ENCODE measurements at regions not wholly inside any gene's neighbourhood (a gene's known extent, or its start where the extent isn't known, plus 50 kb on each side); places are given as distances from the start of the nearest gene placed in this dataset.

DNA sequence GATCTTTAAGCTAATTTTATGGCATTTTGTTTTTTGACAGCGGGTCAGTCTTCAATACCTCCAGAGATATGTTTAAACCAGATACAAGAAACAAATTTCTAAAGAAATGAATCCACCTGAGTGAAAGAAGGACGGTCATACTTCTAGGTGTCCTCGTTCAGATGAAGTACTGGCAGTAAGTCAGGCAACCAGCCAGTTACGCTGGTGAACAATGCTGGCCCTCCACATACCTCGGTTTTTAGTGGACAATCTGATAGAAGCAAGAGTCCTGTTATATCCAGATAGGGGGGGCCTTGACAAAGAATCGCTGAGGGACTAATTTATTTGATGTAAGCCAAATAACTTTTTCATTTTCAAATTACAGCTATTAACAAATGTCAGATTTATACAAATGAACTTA, 266.4 kb upstream of the KLF14 start:
- no peak for DNase-seq

DNA sequence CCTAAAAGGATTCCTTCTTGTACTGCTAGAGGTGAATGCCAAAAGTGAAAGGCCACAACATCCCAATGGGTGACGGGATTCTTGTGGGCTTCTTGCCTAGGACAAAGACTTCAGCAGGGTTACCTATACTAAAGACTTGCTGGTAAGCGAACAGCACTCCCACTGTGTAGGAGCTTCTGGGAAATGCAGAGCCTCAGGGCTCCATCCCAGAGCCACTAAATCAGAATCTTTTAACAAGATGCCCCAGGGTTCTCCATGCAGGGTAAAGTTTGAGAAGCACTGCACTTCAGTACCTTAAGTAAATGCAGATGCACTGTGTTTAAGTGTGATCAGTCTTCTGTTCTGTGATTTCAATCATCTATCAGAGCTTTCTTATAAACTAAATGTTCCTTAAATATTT, 266.9 kb upstream of the KLF14 start:
- DNase-seq, result no peak

DNA sequence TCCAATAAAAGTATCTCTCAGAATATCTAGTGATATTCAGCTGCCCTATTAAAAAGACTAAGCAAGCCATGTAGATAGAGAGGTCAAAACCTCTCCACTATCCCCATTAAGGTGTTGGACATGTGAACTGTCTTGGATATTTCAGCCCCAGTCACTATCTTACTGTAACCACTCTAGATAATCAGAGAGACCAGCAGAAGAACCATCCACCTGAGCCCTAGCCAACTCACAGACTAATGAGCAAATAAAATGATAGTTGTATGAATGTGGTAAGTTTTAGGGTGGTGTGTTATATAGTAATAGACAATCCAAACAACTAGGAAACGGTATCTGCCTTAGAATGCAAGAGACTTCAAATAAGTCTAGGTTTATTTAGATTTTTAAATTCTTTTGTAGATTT, 268.6 kb upstream of the KLF14 start:
- DNase-seq, result no peak

DNA sequence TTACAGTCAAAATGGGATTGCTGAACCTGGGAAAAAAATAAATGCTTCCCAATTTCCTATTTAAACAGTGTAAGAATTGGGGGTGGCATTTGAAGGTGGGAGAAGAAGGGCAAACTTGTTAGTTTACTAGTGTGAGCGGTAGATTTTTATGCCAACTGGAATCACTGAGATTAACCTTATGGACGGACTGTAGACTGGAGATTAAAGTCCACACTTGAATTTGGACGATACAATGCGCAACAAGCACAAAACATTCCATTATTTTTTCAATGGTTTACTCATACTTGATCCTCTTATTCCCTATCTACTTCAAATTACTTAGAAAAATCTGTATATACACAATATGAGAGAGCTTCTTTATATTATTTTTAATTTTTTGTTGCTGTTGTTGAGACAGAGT, 269.6 kb upstream of the KLF14 start:
- no peak for DNase-seq

DNA sequence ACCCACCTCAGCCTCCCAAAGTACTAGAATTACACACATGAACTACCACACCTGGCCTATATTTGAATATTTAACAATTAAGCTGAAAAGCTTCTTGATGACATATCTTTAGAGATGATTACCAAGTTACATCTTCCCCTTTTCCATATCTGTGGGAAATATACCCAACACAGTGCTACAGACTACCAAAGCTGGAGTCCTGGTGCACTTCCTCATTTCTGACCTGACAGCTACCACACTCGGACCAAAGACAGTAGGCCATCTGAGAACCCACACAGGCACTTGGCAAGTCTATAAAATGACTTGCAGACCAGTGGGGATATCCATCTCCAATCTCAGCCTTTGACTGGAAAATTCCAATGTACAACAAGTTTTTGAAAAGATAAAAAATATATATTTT, 270.4 kb upstream of the KLF14 start:
- DNase-seq, result no peak

DNA sequence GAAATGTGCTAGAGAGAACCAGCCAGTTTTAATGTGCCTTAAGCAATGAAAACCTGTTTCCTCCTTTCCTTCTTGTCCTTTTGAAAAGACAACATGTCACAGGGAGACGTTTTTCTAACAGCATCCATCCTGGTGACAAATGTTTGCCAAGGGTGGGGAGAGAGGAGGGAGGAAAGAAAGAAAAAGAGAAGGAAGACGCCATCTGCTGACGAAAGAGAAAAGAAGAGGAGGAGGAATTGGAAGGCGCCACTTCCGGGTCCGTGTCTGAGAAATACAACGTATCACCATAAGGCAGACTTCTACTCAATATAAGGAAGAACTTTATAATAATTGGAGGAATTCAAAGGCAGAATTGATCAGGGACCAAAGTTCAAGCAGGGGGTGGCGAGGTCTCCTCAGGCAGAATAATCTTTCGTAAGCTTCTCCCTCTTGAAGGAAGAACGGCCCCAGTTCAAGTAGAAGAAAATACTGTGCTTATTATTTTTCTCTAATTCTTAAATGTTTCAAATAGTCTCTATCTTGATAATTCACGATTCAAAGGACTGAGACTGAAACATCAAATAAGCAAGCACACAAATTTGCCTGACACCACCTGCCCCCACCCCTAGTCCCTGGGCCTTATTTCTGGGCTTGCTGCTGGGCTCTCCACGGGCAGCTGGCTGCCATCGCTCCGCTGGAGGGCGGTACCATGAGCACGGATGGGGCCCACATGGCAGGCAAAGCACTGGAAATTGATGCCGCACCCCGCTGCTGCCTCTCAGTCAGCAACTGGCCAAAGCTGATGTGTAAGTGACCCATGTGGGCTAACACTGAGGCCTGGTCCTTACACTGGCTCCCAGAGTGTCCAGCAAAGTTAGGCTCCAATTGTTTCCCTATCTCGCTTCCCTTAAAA, 273.7 kb upstream of the KLF14 start:
- DNase-seq, result peak; percentile 87

DNA sequence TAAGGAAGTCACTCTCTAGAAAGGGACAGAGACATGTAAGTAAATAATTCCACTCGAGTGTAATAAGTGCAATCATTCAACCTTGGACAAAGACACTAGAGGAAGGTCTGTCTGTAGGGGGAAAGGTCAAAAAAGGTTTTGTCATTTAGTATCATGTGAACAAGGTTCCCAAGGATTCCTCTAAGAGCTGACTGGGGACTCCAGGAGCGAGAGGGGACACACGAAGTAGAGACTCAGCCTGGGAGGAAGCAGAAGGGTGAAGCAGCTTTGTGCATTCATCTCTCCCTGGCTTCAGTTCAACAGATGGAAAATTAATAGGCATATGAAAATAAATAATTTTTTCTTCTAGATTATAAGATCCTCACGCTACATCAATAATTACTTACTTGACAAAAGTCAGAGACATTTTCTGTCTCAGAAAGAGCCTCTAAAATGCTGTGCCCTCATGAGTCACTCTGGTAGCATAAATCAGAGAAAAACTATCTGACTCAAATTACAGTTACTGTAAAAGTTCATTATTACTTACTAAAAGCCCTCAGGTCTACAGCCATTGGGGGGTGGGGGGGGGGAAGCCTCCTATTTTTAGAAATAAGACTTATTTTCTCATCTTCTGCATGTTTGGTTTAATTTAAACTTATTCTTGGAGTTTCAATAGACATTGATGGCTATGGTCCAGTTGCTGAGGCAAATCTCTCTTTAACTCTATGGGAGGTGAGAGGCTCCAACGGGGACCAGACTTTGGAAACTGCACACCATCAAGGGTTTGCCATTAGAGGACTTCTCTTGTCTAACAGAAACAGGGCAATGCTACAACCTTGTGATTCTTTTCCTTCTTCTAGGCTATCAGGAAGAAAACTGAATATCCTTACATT, 275.1 kb upstream of the KLF14 start:
- DNase-seq, result peak; percentile 88

DNA sequence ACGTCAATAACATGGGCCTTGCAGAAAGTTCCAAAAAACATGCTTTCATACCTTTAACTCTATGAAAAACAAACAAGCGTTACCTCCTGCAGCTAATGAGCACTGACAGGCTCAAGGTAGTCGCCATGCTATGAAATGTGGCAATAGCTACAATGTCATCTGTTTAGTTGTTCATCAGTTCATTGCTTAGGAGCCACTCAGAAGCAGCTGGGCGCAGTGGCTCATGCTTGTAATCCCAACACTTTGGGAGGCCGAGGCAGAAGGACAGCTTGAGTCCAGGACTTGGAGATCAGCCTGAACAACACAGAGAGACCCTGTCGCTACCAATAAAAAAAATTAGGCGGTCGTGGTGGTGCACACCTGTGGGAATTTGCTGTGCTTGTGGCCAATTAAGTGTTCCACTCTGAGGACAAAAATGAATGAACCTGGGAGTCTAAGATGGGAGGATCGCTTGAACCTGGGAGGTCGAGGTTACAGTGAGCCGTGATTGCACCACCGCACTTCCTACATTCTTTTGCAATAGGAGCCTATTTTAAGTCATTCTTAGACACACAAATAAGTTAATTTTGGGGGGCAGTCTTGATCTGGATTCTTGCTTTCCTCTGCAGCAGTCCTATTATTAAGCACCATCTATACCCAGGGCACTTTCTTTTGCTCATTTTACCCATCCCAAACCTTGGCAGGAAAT, 276.2 kb upstream of the KLF14 start:
- DNase-seq, result no peak

DNA sequence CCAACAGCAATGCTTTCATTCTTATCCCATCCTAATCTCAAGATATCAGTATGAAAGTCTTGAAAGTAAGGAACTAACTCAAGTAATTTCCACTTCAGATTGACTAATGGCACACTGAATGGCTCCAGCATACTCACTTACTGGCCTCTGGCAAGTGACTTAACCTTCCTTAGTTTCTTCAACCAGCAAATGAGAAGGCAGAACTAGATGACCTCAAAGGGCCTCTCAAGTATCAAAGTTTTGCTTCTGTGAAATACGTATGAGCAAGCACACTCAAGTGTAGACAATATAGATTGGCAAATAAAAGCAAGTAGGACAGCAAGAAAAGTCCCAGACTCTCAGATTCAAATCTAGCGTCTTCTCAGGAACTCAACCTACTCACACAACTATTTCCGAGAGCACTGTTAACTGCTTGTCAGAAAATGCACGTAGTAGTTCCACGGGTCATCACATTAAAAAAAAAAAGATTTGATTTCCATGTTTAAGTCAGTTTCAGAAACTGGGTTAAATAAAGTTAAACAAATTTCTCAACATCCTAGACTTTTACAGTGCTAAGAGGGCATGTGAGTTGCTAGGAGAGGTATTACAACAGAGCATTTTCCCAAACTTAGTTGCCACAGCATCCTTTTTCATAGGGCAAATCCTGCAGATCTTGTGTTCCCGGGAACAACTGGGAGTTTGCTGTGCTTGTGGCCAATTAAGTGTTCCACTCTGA, 276.9 kb upstream of the KLF14 start:
- DNase-seq, result no peak

DNA sequence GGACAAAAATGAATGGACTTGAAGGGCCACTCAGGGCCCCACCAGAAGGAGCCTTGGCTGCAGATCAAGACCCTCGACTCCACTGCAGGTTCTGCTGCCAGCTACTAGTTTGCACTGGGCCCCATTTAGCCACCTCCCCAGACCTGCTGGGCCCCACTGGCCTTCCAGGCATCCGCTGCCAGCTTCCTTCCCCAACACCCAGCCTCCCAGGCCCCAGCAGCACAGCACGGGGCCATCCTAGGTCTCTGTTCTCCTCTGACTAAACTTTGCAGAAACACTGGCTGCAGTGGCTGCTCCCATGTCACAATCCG, 277.4 kb upstream of the KLF14 start:
- no peak for DNase-seq

DNA sequence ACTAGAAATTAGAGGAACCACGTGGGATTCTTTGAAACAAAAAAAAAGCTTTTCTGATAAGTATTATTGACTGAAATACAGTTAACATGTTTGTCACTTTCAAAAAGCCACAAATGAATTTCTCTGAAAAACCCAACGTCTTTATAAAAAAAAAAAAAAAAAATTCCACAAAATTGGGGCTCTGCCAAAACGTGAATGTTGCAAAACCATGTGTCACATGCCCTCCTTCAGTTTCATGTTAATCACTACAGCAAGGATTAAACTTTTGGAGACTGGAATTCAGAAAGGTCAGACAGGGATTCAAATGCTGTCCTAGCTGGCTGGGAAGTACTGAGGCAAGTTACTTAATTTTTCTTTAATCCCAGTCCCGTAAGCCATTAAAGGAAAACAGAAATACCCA, 278.0 kb upstream of the KLF14 start:
- DNase-seq, result peak; percentile 94

DNA sequence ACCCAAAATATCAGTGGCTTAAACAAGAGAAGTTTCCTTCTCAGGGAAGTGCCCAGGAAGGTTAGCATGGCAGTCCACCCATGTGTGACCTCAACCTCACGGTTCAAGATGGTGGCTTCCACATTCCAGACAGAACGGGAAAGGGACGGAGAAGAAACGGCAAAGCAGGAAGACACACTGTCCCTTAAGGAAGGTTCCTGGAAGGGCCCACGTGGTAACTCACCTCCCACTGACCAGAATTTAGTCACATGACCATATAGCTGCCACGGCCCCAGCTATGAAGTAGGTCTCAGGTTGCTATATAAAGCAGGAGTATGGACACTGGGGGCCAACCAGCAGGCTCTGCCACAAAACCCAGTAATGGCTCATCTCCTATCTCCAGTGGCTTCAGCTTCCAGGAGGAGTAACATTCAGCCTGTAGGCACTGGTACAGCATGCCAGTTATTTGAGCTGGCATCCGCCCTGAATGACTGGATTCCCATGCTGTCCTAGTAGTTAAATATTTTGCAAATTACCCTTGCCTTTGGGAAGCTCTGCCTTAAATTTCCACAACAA, 278.5 kb upstream of the KLF14 start:
- DNase-seq, result no peak

DNA sequence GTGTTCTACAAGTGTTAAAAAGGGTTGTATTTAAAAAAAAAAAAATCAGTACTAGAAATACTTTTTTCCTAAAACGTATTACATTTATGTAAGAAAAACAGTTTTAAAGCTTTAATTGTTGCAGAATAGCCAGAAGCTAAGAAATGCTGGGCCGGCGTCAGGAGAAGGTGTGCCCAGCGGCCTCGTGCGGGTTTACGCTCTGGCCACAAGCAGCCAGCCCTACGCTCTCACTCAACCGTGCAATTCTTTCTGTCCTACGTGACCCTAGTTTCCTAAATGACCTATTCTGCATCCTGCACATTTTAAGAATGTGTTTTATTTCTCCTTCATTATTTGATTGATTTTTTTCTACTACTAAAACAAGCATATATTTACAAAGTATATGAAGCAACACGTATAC, 279.7 kb upstream of the KLF14 start:
- DNase-seq, result no peak

DNA sequence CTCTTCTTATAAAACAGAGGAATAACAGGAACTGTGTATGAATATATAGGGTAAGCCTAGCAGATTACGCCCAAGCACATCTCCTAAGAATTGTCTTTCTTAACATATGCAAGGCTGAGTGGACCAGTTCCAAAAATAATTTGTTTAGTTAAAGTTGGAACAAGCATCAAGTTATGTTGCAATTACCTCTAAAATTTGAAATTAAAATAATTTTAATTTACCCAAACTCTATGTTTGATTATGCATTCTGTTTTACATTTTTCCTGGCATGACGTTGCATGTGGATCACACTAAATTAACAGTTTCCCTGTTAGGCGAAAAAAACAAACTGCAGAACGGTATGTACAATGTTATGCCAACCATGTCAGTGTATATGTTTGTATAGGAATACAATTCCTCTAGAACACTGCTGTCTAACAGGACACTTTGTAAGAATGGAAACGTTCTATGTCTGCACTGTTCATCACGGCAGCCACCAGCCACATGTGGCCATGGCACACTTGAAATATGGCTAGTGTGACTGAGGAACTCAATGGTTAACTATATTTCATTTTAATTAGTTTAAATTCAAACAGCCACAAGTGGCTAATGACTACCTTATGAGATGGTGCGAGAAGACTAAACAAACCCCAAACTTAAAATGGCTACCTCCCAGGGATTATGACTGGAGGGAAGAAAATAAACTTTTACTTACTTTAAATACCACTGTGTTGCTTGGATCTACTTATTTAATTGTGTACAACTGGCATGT, 281.1 kb upstream of the KLF14 start:
- DNase-seq, result no peak

DNA sequence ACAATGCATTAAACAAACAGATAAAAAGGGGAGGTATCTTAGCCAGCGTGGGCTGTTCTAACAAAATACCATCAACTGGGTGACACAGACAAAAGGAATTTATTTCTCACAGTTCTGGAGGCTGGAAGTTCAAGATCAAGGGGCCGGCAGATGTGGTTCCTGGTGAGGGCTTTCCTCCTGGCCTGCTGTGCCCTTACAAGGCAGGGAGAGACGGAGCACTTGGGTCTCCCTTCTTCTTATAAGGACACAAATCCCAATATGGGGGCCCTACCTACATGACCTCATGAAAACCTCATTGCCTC, 281.6 kb upstream of the KLF14 start:
- peak; percentile 87 for DNase-seq

DNA sequence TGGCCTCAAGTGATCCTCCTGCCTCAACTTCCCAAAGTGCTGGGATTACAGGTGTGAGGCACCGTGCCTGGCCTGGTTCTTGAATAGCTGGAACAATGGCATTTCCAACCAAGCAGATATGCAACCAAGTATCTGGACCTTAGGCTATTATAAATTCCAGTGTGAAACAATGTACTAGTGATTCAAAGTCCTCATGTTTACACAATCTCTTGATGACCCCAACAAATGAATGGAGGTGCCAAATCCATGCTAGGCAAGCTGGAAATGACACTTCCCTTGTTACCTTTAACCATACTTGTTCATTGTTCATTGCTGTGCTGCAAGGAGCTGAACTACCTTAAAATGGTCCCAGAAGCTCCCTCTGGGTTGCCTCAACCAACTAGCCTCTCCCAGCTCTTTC, 282.2 kb upstream of the KLF14 start:
- no peak for DNase-seq

DNA sequence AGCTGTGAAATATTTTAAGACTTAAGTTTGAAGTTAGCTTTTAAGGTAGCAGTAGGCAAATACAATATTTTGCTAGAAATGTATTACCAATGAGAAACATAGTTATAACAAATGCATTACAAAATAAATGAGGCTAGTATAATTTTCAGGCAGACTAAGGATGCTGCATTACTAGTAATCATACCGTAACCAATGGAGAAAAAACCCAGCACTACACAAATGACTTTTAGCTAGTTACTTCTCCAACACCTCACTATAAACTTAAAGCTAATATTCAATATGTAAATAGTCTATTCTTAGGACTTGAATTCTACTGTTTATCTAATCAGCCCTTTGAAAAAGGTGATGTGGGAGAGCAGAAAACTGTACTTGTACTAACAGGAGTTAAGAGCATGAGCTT, 285.3 kb upstream of the KLF14 start:
- DNase-seq, result no peak

DNA sequence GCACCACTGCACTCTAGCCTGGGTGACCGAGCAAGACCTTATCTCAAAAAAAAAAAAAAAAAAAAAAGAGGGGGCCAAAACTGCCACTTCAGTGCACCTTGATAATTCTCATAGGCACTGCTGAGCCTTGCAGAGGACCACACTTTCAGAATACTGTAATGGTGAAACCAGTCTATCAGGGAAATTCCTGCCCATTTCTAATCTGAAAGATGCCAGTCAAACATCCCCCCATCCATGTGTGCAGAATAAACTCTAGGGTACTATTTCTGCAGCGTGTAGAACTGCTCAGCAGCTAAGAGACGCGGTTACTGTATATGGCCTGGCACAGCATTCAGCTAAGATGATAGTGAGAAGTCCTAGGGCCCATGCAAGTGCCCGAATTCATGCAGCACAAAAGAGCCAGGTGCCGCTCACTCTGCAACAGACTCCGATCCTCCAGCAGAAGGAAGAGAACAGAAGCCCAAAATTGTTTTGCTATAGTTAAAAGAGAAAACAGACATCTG, 286.8 kb upstream of the KLF14 start:
- no peak for DNase-seq

DNA sequence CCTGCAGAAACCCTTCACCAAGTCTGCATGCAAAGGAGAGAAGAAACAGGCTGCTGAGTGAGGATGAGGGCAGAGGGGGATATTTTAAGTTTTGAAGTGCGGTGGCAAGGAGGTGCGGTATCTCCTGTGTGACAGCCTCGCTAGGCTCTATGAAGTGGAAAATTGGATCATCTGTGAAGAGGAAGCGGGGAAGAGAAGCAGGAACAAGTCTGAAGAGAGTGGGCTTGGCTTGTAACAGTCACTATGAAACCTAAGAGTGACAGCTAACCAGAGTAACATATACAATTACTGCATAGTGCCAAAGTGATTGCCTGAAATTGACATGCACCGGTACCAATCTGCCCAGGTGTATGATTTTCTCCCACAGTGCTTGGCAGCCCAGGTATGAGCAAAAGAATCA, 287.5 kb upstream of the KLF14 start:
- DNase-seq, result no peak

DNA sequence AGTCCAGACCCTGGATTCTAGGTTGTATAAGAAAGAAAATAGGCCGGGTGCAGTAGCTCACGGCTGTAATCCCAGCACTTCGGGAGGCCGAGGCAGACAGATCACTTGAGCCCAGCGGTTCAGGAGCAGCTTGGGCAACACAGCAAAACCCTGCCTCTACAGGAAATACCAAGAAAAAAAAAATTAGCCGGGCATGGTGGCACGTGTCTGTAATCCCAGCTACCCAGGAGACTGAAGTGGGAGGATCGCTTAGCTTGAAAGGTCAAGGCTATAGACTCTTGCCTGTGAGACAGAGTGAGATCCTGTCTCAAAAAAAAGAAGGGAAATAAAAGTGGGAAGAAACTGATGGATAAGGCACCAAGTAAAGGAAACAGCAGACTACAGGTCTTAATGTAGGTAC, 287.9 kb upstream of the KLF14 start:
- DNase-seq, result no peak

DNA sequence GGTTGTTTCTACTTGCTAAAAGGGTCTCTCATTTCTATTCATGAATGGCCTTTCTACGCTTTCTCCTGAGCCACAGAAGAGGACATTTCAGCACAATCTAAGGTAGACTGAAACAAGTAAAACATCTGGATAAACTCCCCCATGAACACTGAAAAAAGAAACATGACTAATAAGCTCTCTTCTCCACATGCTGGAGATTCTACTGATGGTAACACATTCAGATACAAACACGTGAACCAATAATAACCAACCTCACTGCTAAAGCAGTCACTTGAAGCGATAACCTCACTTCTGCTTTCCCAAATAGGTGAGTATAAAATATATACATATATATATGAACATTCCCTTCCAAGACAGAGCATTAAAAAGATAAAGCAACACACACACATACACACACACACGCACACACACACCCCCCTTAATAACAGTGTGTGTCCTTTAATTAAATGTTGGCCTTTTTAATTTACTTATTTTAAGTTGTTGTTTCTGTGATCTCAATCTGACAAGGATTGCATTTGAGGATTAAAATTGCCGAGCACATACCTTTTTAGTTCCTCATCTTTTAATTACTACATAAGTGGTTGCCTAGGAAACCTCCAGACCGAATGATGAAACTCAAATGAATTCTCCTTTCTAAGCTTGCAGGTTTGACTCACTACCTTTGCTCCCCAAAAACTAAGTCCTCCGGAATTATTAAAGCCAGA, 292.4 kb upstream of the KLF14 start:
- peak; percentile 82 for DNase-seq

All from fibroblast of skin of right biceps (primary cell).